ENCODE measurements at regions not wholly inside any gene's neighbourhood (a gene's known extent, or its start where the extent isn't known, plus 50 kb on each side); places are given as distances from the start of the nearest gene placed in this dataset.

DNA sequence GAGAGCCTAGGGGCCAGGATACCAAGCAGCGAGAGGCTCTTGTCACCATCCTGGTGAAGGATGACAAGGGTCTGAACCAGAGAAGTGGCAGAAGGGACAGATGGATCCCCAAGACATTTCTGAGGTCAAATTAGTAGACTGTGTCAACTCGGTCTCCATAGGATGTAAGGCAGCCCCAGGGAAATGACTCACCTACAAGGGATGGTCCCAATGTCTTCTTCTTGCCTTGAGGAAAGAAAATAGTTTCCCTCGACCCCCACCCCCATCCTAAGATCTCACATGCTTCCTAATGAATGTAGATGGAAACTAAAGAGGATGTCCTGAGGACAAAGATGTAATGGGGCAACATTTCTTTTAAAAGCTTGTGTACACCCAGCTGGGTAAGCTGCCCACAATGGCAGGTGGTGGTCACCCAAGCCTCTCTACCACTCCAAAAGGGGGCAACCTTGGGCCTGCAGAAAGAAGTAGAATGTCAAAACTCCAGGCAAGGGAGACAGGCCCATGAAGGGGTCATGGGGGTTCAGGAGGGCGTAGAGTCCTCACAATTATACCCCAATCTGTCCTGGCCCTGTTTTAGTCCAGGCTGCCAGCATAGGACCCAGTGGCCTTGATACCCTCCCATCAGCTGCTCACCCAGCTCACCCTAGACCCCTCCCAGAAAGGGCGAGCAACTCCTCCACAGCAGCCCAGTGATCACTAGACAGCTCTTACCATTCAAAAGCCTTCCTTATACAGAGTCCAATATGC lies 187.4 kb downstream of the ACTL7B start:
- Histone ChIP-seq H3K27ac (ENCODE audit: low read depth, low read length) (no peak overlapping the region), H3K9me2 (ENCODE audit: insufficient read depth) (no peaks in the 10 kb centered on the region), H4K20me1 (ENCODE audit: insufficient read depth) (no peaks in the 10 kb centered on the region), H2AFZ (ENCODE audit: low read depth, low read length, poor library complexity, severe bottlenecking) (no peak overlapping the region), H3K4me3 (replicated peaks in 1 of 2; ENCODE audit: low read depth in 1 of 2, low read length in 2 of 2) (no peak overlapping the region), H3K27me3 (ENCODE audit: insufficient read depth, low read length) (no peaks in the 10 kb centered on the region), H3K79me2 (ENCODE audit: insufficient read depth, low read length) (no peaks in the 10 kb centered on the region), H3K36me3 (ENCODE audit: control insufficient read depth in 1 of 2, insufficient read depth in 2 of 2, low read length in 2 of 2) (no peaks in the 10 kb centered on the region), H3K9ac (ENCODE audit: low read length) (no peak overlapping the region), H3K9me3 (ENCODE audit: control insufficient read depth in 1 of 2, insufficient read depth in 1 of 2, low read depth in 1 of 2, low read length in 2 of 2) (no peaks in the 10 kb centered on the region), H3K4me1 (ENCODE audit: control insufficient read depth in 1 of 2, insufficient read depth in 2 of 2, low read length in 2 of 2) (peaks cover 0 to 6% of the 10 kb centered on the region in 2 experiments; a peak in 1 of 4 replicates), H3K4me2 (ENCODE audit: low read length) (0 out of 2 replicates have a peak overlapping the region, but pooled peaks have one; percentile 3)
- no TSS peak for BruUV-seq (replicated peaks)
- TF ChIP-seq, protein P1, sequence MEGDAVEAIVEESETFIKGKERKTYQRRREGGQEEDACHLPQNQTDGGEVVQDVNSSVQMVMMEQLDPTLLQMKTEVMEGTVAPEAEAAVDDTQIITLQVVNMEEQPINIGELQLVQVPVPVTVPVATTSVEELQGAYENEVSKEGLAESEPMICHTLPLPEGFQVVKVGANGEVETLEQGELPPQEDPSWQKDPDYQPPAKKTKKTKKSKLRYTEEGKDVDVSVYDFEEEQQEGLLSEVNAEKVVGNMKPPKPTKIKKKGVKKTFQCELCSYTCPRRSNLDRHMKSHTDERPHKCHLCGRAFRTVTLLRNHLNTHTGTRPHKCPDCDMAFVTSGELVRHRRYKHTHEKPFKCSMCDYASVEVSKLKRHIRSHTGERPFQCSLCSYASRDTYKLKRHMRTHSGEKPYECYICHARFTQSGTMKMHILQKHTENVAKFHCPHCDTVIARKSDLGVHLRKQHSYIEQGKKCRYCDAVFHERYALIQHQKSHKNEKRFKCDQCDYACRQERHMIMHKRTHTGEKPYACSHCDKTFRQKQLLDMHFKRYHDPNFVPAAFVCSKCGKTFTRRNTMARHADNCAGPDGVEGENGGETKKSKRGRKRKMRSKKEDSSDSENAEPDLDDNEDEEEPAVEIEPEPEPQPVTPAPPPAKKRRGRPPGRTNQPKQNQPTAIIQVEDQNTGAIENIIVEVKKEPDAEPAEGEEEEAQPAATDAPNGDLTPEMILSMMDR (IDR thresholded peaks at IDR 0.05 in 2 of 3, conservative IDR thresholded peaks at IDR 0.05 in 1 of 3; ENCODE audit: borderline replicate concordance in 1 of 3, insufficient read depth in 1 of 3, low read depth in 2 of 3, low read length in 2 of 3): no peak
- no peak for TF ChIP-seq FOSL1 (IDR thresholded peaks at IDR 0.05; ENCODE audit: low read depth)
- no peak for TF ChIP-seq SIN3A (IDR thresholded peaks at IDR 0.05; ENCODE audit: low read depth)
- TF ChIP-seq, protein P2, sequence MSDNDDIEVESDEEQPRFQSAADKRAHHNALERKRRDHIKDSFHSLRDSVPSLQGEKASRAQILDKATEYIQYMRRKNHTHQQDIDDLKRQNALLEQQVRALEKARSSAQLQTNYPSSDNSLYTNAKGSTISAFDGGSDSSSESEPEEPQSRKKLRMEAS (IDR thresholded peaks at IDR 0.05): no peak
- no peak for TF ChIP-seq YY1 (IDR thresholded peaks at IDR 0.05; ENCODE audit: extremely low read depth, insufficient replicate concordance, low read depth, low read length)
- no peak for TF ChIP-seq EZH2phosphoT487 (IDR thresholded peaks at IDR 0.05; ENCODE audit: borderline replicate concordance)
- TF ChIP-seq, protein P3, sequence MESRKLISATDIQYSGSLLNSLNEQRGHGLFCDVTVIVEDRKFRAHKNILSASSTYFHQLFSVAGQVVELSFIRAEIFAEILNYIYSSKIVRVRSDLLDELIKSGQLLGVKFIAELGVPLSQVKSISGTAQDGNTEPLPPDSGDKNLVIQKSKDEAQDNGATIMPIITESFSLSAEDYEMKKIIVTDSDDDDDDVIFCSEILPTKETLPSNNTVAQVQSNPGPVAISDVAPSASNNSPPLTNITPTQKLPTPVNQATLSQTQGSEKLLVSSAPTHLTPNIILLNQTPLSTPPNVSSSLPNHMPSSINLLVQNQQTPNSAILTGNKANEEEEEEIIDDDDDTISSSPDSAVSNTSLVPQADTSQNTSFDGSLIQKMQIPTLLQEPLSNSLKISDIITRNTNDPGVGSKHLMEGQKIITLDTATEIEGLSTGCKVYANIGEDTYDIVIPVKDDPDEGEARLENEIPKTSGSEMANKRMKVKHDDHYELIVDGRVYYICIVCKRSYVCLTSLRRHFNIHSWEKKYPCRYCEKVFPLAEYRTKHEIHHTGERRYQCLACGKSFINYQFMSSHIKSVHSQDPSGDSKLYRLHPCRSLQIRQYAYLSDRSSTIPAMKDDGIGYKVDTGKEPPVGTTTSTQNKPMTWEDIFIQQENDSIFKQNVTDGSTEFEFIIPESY (IDR thresholded peaks at IDR 0.05; ENCODE audit: extremely low read depth, insufficient replicate concordance, low read length): no peak
- no peak for TF ChIP-seq ZFX (IDR thresholded peaks at IDR 0.05)
- no peak for TF ChIP-seq JUND (IDR thresholded peaks at IDR 0.05)
- intact Hi-C loops (cut with micrococcal nuclease): no loop called here
- DNase-seq (ENCODE audit: low read depth, low spot score): no peak
- ChIA-PET RAD21 (ENCODE audit: low non-redundant PET in 1 of 2, low total read pairs in 2 of 2, uncharacterized antibody in 2 of 2, unreplicated experiment in 2 of 2) (no interaction called here), CTCF (no interaction called here), POLR2A (no interaction called here)
- ATAC-seq: no peak

All from HCT116 (cell line).